ENCODE measurements at regions not wholly inside any gene's neighbourhood (a gene's known extent, or its start where the extent isn't known, plus 50 kb on each side); places are given as distances from the start of the nearest gene placed in this dataset.
"Not testable (repeated sequence)": the region's sequence is repeated elsewhere in the genome, so short reads cannot be mapped to it uniquely, and the experiment has no call there.

DNA sequence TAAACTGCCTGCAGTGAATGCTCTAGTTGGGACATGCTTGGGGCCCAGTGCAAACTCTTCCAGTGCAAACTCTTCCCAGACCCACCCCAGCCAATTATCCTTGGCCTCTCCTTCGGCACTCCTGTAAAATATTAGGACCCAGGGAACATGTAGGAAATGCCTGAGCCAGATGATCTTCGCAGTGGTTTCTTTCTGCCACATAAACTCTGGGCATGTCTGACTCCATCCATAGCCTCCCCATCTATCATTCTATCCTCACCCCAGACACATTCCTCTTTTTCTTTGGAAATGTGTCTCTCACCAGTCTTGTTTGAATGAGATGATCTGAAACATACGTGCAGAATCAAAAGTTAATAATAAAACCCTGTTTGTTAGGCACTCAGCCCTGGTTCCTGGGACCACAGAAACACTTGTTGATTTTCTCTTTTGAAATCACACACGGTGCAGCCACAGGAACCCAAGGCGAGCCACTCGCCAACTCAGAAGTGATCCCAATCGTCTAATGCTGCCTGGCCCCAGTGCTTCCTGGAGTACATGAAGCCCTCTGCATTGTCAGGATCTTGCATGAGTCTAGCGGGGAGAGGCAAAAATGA, 108.9 kb upstream of the CST7 start:
- no peak for DNase-seq

DNA sequence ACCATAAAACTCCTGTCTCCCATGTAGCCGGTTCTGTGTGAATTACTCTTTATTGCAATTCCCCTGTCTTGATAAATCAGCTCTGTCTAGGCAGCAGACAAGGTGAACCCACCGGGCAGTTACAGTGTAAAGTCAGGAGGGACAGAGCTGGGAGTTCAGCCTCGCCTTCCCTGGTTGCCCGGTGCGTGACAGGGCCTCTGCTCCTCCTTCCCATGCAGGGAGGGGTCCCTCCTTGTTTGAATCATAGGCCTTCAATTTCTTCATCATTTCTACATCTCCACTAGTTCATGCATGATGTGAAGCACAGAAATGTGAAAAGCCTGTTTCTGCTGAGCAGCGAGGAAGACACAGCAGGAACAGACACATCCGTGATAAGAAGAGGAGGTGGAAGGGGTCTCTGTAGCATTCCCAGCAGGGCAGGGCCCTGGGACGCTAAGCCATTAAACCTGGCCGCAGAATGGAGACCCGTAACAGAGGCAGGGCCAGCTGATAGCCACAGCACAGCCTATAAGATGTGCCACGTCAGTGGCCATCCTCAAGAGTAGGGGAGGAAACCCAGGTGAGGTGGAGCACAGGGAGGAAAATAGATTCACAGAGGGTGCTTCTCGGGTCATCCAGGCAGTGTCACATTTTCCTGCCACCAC, 106.7 kb upstream of the CST7 start:
- no peak for DNase-seq

DNA sequence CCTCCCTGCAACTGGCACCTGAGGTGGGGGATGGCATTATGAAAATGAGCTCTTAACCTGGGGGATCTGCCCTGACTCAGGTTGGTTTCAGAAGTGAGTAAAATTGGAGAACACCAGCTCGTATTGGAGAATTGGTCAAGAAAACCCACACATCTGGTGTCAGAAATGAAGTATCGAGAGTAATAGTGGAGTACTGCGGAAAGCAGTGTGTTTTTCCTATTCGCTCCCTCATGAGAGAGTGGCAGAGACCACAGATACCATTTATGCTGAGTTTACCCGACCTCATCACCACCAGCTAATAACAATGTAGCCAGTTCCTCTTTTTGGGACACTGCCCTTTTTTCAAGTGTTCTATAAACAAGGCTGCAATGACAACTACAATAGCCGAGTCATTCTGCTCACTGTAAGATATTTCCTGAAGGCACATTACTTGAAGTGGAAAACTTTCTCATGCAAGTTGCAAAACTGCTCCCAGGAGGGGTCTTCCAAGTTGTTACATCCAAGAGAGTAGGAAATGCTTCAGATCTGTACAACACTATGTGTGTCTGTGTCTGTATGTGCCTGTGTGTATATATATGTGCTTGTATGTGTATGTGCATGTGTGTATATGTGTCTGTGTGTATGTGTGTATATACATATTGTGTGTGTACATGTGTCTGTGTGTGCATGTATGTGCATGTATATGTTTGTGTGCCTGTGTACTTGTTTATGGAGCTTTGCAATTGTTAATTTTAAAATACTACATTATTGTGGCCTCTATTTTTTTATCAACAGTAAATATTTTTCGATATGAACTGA, 106.0 kb upstream of the CST7 start:
- DNase-seq, result no peak

DNA sequence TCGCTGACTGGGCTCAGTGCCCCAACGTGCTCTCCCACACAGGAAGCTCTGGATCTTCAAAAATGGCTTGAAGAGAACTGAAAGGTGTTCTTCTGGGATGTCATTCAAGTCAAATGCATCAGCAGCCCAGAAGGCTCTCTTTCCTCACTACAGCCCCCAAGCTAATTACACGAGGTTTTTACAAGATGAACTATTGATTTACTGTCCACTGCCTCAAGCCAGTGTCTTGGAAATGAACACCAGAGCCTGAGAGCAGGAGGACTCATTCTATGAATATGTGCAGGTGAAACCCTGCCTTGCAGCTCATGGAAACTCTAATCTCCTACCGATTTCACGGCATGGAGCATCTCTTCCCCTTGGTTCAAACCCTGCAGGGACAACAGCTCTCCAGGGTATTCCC, 98.9 kb upstream of the CST7 start:
- DNase-seq, result no peak

DNA sequence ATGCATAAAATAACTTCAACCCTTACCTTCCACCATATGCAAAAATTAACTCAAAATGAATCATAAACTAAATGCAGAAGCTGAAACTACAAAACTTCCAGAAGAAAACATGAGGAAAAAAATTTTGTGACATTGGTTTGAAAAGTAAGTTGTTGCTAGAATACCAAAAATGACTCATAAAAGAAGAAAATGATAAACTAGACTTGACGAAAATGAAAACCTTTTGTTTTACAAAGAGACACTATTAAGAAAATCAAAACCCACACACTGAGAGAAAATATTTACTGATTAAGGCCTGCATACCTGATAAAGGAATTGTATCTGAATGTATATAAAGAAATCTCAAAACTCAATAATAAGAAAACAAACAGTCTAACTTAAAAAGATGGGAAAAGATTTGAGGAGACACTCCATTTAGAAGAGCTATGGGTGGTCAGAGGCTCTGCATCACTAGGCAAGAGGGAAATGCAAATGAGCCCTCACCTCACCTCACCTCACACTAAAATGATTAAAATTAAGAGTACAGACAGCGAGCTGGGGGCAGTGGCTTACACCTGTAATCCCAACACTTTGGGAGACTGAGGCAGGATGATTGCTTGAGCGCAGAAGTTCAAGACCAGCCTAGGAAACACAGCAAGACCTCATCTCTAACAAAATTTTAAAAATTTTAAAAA, 97.6 kb upstream of the CST7 start:
- no peak for DNase-seq

DNA sequence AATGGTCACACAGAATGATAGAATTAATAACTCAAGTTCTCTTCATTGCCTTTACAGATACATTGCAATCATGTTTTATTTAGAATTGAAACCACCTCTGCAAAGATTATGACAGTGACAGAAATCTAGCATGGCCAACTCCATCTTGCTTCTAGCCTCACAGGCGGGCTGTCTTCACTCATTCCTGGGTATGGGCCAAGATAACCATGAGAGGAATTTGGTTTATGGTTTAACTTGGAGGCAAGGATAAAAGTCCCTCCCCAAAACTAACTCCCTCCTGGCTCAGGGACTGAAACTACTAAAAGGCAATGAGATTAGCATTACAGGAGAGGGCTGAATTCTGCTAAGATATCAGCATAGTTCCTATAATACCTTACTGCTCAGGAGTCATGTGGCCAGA, 95.2 kb upstream of the CST7 start:
- no peak for DNase-seq

DNA sequence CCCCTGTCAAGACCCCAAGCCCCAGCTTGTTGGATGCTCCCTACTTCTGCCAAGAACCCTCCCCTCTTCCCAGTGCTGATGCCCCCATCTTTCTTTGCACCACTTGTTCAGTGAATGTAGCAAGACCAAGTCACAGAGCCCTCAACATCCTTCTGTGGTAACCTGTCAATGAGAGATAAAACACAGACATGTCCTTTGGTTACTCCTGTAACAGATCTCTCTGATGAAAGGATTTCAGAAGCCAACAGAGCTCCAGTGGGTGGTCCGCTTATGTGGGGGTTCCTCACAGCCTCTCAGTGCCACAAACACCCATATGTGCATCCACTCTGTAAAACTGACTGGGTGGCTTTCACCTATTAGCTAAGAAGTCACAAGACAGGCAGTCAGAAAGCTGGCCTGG, 93.2 kb upstream of the CST7 start:
- no peak for DNase-seq

DNA sequence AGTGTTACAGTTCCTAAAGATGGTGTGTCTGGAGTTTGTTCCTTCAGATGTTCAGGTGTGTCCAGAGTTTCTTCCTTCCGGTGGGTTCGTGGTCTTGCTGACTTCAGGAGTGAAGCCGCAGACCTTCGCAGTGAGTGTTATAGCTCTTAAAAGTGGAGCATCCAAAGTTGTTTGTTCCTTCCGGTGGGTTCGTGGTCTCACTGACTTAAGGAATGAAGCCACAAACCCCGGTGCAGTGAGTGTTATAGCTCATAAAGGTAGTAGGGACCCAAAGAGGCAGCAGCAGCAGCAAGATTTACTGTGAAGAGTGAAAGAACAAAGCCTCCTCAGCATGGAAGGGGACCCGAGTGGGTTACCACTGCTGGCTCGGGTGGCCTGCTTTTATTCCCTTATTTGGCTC, 90.6 kb upstream of the CST7 start:
- not testable (repeated sequence) for DNase-seq

DNA sequence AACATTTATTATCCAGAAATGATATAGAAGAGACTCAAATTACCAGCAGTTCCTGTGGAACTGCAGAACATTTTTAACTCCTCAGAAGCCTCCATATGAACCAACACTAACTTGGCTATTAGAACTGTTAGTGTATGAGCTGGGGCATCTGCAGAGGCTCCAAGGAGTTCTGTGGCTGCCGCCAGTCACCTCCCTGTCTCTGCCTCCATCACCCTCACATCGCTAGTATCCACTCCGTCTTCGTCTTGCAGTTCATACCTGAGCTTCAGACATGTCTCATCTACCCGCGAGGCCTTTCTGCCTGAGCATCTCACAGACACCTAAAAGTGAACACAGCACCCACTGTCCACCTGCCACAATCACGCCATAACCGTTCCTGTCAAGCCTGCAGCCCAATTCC, 89.5 kb upstream of the CST7 start:
- DNase-seq, result no peak

DNA sequence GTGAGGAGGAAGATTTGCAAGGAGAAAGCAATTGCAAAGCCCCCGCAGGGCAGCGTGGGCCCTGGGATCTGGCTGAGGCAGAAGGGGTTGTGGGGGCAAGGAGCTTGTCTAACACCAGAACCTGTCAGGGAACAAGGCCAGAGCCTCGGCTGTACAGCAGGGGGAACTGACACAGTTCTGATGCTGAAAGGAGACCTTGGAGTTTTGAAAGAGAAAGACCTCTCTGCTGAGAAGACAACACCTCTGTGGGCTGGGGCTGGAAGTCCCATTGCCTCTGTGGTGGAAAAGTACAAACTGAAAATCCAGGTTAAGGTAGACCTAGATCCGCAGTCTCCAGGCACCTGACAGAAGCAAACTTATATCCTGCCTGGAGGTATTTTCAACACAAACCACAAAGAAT, 86.9 kb upstream of the CST7 start:
- no peak for DNase-seq

DNA sequence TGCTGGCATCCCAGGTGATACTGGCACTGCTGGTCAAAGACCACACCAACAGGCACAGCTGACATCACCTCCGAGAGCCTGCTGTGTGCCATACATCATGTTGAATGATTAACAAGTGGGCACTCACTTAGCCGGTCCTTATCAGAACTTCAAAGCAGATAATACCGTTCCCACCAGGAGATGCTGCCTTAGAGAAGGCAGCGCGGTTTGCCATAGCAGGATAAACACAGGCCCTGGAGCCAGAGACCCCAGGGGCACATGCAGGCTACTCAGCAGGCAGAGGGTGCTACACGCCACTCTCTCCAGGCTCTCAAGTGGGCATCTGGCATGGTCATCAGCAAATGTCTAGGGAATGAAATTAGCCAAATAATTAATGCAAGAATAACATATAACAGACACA, 86.5 kb upstream of the CST7 start:
- DNase-seq, result no peak

DNA sequence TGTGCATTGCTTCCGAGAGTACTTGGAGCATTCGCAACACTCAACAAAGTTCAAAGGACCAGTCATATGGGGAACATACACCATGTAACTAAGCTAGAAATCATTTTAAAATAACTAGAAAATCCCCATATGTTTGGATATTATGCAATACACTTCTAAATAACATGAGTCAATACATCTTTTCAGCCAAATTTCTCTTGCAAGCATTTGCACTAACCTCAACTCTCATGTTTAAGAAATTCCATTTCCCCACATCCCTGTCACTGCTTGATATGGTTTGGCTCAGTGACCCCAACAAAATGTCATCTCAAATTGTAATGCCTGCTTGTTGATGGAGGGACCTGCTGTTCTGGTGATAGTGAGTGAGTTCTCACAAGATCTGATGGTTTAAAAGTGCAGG, 85.7 kb upstream of the CST7 start:
- no peak for DNase-seq

DNA sequence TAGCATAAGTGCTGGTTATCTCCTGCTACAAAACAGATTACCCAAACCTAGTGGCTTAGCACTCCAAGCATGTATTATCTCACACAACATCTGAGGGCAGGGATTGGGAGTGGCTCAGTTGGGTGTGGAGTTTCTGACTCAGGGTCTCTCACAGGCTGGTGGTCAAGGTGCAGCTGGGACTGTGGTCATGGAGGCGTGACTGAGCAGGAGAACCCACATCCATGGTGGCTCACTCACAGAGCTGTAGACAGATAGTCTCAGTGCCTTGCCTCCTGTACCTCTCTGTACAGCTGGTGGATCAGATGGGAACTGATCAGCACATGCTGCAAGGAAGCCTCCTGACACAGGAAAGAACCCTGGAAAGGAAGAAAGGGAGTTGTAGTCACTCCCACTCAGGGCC, 83.1 kb upstream of the CST7 start:
- no peak for DNase-seq

DNA sequence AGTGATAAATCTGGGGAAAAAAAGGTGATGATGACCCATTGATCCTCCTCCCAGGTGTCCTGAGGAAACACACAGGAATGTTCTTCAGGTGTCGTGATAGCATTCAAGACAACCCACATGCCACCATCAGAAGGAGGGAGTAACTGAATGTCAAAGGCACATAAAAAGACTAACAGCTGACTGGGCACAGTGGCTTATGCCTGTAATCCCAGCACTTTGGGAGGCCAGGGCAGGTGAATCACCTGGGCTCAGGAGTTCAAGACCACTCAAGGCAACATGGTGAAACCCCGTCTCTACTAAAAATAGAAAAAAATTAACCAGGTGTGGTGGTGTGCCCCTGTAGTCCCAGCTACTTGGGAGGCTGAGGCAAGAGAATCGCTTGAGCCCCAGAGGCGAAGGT, 82.3 kb upstream of the CST7 start:
- DNase-seq, result no peak

DNA sequence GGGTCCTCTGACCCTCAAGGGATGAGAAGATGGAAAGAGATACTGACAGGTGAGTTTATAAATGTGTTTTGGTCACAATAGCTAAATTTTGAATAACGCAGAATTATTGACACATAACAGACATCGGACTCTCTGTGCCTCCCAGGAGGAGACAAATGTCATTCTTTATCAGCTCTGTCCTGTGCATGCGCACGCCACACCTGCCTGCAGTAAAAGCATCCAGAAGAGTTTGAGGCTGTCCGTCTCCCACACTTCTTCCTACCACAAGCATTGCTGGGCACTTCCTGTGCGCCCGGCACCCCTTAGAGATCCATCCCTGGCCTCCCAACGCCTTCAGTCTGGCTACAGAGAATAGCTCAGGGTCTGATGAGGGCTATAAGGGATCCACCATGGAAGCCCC, 81.5 kb upstream of the CST7 start:
- no peak for DNase-seq

DNA sequence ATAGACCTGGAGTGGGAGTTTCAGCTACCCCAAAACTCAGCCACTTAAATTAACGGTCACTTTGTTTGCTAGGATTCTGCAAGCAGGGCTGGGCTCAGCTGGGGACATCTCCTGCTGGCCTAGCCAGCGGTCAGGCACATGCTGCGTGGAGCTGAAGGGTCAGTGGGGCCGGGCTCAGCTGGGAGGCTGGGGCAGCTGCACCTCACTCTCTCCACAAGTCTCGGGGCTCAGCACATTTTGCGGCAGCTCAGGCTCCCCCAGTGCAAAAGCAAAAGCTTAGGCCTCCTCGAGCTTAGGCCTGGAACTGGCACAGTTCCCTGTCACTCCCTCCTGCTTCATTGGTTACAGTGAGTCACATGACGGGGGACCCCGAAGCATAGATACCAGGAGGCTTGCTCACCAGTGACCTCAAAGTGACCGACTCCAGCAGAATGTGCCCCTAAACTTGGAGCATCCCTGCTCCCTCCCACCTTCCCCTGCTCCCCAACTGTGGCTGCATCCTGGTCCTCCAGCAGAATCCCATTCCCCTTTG, 80.6 kb upstream of the CST7 start:
- DNase-seq, result no peak

DNA sequence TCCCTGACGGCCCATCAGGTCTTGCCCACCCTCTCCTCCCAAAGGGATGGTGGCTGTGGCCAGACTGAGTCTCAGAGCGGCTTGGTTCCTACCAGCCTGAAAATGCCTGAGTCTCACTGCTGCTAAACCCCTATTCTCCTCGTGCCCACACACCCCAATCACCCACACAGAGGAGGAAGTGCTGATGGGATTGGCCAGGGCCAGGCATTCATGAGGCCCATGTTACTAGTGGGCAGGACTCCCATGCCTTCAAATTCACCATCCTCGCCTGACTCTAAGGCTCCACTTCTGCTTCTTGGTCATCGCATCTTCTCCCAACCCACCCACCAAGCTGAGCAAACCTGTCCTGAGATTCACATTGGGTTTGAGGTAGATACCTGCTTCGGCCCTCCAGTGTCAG, 80.1 kb upstream of the CST7 start:
- no peak for DNase-seq

DNA sequence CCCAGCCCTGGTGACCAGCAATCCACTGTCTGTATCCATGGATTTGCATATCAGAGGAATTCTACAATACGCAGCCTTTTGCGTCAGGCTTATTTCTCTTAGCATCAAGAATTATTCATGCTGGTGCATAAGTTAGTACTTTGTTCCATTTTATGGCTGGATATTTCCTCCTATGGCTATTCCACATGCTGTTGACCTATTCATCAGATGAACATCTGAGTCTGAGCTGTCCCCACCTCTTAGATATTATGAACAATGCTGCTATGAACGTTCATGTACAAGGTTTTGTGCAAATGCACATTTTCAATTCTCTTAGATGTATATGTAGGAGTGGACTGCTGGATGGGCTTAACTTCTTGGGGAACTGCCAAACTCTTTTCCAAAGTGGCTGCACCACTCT, 79.0 kb upstream of the CST7 start:
- DNase-seq, result no peak

DNA sequence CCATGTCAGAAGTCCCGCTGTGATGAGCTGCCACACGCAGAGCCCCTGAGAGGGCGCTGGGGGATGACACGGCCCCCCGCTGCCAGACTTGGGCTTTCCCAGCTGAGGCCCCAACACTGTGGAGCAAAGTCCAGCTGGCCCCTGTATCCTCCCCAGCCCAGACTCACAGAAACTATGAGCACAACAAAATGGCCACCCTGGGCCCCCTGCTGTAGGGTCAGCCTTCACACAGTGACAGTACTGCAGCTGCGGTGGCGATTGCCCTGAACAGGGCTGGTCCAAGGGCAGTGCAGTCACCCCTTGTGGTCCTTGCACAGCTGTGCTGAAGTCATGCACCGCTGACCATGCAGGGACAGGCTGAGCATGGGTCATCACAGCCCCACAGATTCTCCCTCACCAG, 78.2 kb upstream of the CST7 start:
- DNase-seq, result no peak

DNA sequence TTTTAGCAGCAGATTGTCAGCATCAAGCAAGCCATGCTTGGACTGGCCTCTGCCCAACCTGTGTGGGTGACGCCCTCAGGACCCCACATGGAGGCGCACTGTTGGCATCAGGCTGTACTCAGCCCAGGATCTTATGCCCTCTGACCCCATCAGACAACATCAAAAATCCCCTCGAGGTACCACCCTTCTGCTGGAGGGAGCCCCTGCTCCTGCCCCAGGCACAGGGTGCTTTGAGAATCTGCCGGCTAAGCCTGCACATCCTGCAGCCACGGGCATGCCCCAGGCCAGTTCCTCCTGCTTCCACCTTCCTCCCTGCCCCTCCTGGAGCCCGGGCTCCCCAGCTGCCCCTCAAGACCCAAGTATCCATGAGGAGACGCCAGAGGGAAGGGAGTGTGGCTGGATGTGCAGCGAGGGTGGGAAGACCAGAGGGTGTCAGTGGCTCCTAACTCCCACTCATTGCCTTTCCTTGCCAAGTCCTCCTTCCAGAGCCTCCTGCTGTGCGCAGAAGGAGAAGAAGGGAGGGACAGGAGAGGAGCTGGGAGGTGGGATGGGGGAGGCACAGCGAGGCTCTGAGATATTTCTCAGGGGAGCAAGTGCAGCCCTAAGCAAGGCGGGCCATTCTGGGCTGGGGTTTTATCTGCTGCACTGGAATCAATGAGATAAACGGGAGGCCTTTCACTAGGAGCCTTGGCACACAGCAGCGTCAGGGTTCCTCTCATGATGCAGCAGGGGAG, 77.4 kb upstream of the CST7 start:
- DNase-seq, result no peak

DNA sequence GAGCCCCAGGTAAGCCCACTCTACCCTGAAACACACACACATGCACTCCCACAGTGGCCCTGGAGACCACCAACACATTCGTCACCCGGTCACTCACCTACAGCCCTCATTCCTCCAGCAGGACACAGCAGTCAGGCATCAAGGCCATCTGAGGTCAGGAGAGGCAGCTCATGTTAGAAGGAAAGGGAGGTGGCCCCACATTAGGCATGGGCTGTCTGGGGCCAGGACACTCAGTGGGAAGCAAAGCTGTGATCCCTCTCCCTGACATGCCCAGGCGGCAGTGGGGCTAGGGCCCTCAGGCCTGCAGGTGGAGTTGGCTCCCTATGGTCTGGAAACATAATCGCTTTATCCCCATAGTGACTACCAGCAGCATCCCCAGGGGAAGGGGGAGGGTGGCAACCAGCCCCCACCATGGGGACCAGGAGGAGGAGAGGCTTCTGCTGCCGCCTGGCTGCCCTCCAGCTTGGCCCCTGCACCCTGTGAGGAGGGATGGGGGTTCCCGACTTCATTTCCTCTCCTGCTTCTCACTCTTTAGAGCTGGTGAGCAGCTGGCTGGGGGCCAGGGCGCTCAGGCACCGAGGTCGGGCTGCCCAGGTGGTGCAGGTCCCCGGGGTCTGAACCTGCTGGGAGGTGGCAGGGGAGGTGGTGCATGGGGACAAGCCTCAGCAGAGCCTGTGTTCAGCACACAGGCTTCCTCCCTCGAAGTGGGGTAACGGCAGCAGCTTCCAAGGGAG, 76.6 kb upstream of the CST7 start:
- DNase-seq, result no peak

DNA sequence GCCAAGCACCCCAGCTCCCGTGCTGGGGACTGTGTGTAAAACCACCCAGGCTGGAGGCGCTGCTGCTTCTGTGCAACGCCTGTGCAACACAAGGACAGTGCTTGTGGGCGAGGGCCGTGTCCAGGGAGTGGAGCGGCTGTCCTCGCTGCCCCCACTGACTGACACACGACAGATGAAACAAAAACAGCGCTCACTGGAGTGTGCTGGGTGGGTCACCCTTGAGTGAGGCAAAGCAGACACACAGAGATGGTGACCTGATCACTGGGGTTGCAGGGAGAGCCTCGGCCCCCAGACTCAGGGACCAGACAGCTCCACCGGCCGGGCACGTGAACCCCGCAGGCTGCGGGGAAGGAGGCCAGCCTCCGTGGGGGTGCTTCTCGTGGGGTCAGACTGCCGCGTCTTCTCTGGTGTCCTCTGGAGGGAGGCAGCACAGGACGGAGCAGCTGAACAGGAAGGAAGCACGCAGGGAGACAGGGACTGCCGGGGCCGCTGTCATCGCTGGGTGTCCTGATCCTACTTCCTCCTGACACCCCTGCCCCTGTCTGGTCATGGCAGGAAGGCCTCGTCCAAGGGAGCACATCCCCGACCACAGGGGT, 75.9 kb upstream of the CST7 start:
- DNase-seq, result no peak
